ENCODE measurements at regions not wholly inside any gene's neighbourhood (a gene's known extent, or its start where the extent isn't known, plus 50 kb on each side); places are given as distances from the start of the nearest gene placed in this dataset.

GRCh38 chr21:31531967-31532366, 127.5 kb upstream of the SOD1 start:
- TF ChIP-seq CTCF (conservative IDR thresholded peaks at IDR 0.05) = no peak
- TF ChIP-seq ZFX (IDR thresholded peaks at IDR 0.05) = no peak

Data from C4-2B (cell line).